HCT116 (cell line): ENCODE measurements at regions not wholly inside any gene's neighbourhood (a gene's known extent, or its start where the extent isn't known, plus 50 kb on each side); places are given as distances from the start of the nearest gene placed in this dataset.

Source experiments
- ATAC-seq: fragments of 200-7000 bp; cut with Tn5 transposase; 2 replicates; pipeline ENCODE4 v1.9.1; 2020; ENCODE audit warnings: mild to moderate bottlenecking, moderate library complexity
- BruUV-seq: library from RNA; stranded (reverse); fragments of 400-500 nt; replicated peaks from 2 replicates; lab custom pipeline; 2021; lab: Mats Ljungman, UMichigan
- CTCF ChIA-PET: fragments of 300-600 bp; sonication (Branson Sonifier 250); formaldehyde crosslinking; loops from one replicate; lab custom pipeline; 2021; ENCODE audit warnings: antibody characterized with exemption; lab: Charles Lee
- POLR2A ChIA-PET: fragments of 300-600, 350-600 bp; sonication (Branson Sonifier 250); formaldehyde crosslinking; loops from one replicate; lab custom pipeline; 2021; ENCODE audit warnings: antibody characterized with exemption; lab: Charles Lee
- RAD21 ChIA-PET, 2 experiments: fragments of 300-600 bp; sonication (Branson Sonifier 250); formaldehyde crosslinking; loops; one replicate each; lab custom pipeline; 2023; ENCODE audit warnings: low total read pairs in 2 of 2; ENCODE audit not compliant: uncharacterized antibody in 2 of 2, unreplicated experiment in 2 of 2, low non-redundant PET in 1 of 2; lab: Charles Lee
- DNase-seq: peaks from one replicate; pipeline ENCODE4 v3.0.0-alpha.2; 2010; ENCODE audit warnings: low read depth, low spot score
- H2AFZ ChIP-seq: fragments of 200-600 bp; shearing (Covaris generic), sonication (generic); 2 replicates; pipeline ENCODE4 v1.6.1; 2017; ENCODE audit warnings: low read depth, mixed run types, mixed read lengths, antibody characterized with exemption, low read length; ENCODE audit not compliant: poor library complexity, severe bottlenecking
- H3K27ac ChIP-seq: 2 replicates; pipeline ENCODE4 v1.5.1; 2012; ENCODE audit warnings: low read depth, low read length
- H3K27me3 ChIP-seq: fragments of 200-600 bp; sonication (generic); 2 replicates; pipeline ENCODE4 v1.6.1; 2016; ENCODE audit warnings: mixed run types, low read length, mixed read lengths; ENCODE audit not compliant: insufficient read depth
- H3K36me3 ChIP-seq, 2 experiments: fragments of 200-500 bp in 1 of 2; fragments of 200-600 bp in 1 of 2; sonication (Bioruptor generic) in 1 of 2; sonication (generic) in 1 of 2; 2 replicates each; pipeline versions ENCODE4 v1.5.1 to v1.6.1; 2014 to 2016; ENCODE audit warnings: low read length in 2 of 2, inconsistent platforms in 1 of 2, mixed read lengths in 1 of 2, mixed run types in 1 of 2; ENCODE audit not compliant: insufficient read depth in 2 of 2, control insufficient read depth in 1 of 2
- H3K4me1 ChIP-seq, 2 experiments: fragments of 200-600 bp in 1 of 2; sonication (generic) in 1 of 2; 2 replicates each; pipeline versions ENCODE4 v1.5.1 to v1.6.1; 2012 to 2017; ENCODE audit warnings: low read length in 2 of 2, inconsistent platforms in 1 of 2, mild to moderate bottlenecking in 1 of 2, mixed read lengths in 1 of 2, mixed run types in 1 of 2, moderate library complexity in 1 of 2; ENCODE audit not compliant: insufficient read depth in 2 of 2, control insufficient read depth in 1 of 2
- H3K4me2 ChIP-seq: fragments of 200-600 bp; sonication (generic); 2 replicates; pipeline ENCODE4 v1.6.1; 2017; ENCODE audit warnings: mixed run types, low read length, mixed read lengths
- H3K4me3 ChIP-seq, 2 experiments: fragments of 200-600 bp in 1 of 2; sonication (generic) in 1 of 2; replicated peaks in 1 of 2; 2 replicates each; pipeline ENCODE4 v1.5.1; 2011 to 2016; ENCODE audit warnings: low read length in 2 of 2, control low read depth in 1 of 2, low read depth in 1 of 2, mild to moderate bottlenecking in 1 of 2, mixed read lengths in 1 of 2, mixed run types in 1 of 2
- H3K79me2 ChIP-seq: fragments of 200-600 bp; sonication (generic); 2 replicates; pipeline ENCODE4 v1.6.1; 2017; ENCODE audit warnings: mild to moderate bottlenecking, mixed run types, low read length, moderate library complexity, mixed read lengths; ENCODE audit not compliant: insufficient read depth
- H3K9ac ChIP-seq: fragments of 200-600 bp; sonication (generic); 2 replicates; pipeline ENCODE4 v1.6.1; 2016; ENCODE audit warnings: low read length, mixed read lengths
- H3K9me2 ChIP-seq: fragments of 200-600 bp; sonication (generic), shearing (Covaris generic); 2 replicates; pipeline ENCODE4 v1.6.1; 2017; ENCODE audit warnings: mixed run types, mild to moderate bottlenecking, moderate library complexity; ENCODE audit not compliant: insufficient read depth
- H3K9me3 ChIP-seq, 2 experiments: fragments of 200-500 bp in 1 of 2; fragments of 200-600 bp in 1 of 2; sonication (Bioruptor generic) in 1 of 2; sonication (generic) in 1 of 2; 2 replicates each; pipeline ENCODE4 v1.6.1; 2014 to 2017; ENCODE audit warnings: low read length in 2 of 2, mixed read lengths in 2 of 2, inconsistent platforms in 1 of 2, low read depth in 1 of 2, mild to moderate bottlenecking in 1 of 2, mixed run types in 1 of 2, moderate library complexity in 1 of 2; ENCODE audit not compliant: control insufficient read depth in 1 of 2, insufficient read depth in 1 of 2
- H4K20me1 ChIP-seq: fragments of 200-600 bp; sonication (generic), shearing (Covaris generic); 2 replicates; pipeline ENCODE4 v1.6.1; 2017; ENCODE audit warnings: mixed run types, mild to moderate bottlenecking, moderate library complexity; ENCODE audit not compliant: insufficient read depth
- EZH2 ChIP-seq: fragments of 200-600 bp; sonication (generic); IDR thresholded peaks from 2 replicates; pipeline ENCODE4 v1.6.1; 2017; ENCODE audit warnings: antibody characterized with exemption, mixed run types
- FOSL1 ChIP-seq: IDR thresholded peaks from 2 replicates; pipeline ENCODE4 v1.6.1; 2012; ENCODE audit warnings: low read depth
- JUND ChIP-seq: IDR thresholded peaks from 2 replicates; pipeline ENCODE4 v1.6.1; 2012
- POLR2A ChIP-seq: IDR thresholded peaks from 2 replicates; pipeline ENCODE4 v1.7.0; 2011; ENCODE audit warnings: borderline replicate concordance; ENCODE audit not compliant: insufficient read depth, insufficient read length; ENCODE audit errors: extremely low read depth
- POLR2AphosphoS5 ChIP-seq: IDR thresholded peaks from 2 replicates; pipeline ENCODE4 v1.6.1; 2011; ENCODE audit warnings: mild to moderate bottlenecking, low read depth, low read length, moderate library complexity
- RAD21 ChIP-seq: IDR thresholded peaks from 2 replicates; pipeline ENCODE4 v1.6.1; 2012; ENCODE audit warnings: low read depth, mild to moderate bottlenecking
- ZFX ChIP-seq: fragments of 450-650 bp; IDR thresholded peaks from 2 replicates; pipeline ENCODE4 v1.6.1; 2017
- intact Hi-C: fragments of 100-400 bp; cut with micrococcal nuclease; formaldehyde crosslinking; loops from 2 replicates; pipeline ENCODE4 v1.10.0; 2022
- TF ChIP-seq, protein P1 (sequence below): IDR thresholded peaks from 2 replicates; pipeline ENCODE4 v1.6.1; 2012; ENCODE audit warnings: low read depth
- TF ChIP-seq, protein P2 (sequence below): IDR thresholded peaks from 2 replicates; pipeline ENCODE4 v1.6.1; 2012

DNA sequence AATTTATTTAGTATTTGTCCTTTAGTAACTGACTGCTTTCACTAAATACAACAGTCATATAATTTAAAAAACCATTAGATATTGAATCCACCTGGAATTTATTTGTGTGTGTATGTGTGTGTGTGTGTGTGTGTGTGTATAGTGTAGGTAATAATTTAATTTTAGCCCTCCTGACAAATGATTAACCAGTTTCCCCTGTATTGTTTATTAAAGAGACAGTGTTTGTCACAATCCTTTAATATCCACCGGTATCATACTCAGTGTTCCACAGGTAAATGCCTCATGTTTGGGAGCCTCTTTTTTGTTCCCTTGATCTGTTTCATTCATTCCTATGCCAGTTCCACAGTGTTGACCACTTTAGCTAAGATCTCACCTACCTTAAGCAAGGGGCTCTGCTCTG lies 134.6 kb upstream of the IRX3 start:
- ChIA-PET RAD21 (no interaction called here), POLR2A (no interaction called here), CTCF (no interaction called here)
- DNase-seq (no peak), ATAC-seq (no peak)
- Histone ChIP-seq H3K4me2 (no peak overlapping the region), H3K9me3 (no peaks in the 10 kb centered on the region), H3K4me1 (peaks cover 3 to 13% of the 10 kb centered on the region in 2 experiments; a peak in 3 of 4 replicates), H3K27ac (no peak overlapping the region), H3K9ac (no peak overlapping the region), H3K4me3 (no peak overlapping the region), H3K9me2 (no peaks in the 10 kb centered on the region), H3K79me2 (no peaks in the 10 kb centered on the region), H4K20me1 (no peaks in the 10 kb centered on the region), H3K27me3 (0 out of 2 replicates have a peak, but pooled peaks cover 4% of the 10 kb centered on the region), H2AFZ (no peak overlapping the region), H3K36me3 (no peaks in the 10 kb centered on the region)
- intact Hi-C loops = no loop called here
- no TSS peak for BruUV-seq
- TF ChIP-seq, protein P1, sequence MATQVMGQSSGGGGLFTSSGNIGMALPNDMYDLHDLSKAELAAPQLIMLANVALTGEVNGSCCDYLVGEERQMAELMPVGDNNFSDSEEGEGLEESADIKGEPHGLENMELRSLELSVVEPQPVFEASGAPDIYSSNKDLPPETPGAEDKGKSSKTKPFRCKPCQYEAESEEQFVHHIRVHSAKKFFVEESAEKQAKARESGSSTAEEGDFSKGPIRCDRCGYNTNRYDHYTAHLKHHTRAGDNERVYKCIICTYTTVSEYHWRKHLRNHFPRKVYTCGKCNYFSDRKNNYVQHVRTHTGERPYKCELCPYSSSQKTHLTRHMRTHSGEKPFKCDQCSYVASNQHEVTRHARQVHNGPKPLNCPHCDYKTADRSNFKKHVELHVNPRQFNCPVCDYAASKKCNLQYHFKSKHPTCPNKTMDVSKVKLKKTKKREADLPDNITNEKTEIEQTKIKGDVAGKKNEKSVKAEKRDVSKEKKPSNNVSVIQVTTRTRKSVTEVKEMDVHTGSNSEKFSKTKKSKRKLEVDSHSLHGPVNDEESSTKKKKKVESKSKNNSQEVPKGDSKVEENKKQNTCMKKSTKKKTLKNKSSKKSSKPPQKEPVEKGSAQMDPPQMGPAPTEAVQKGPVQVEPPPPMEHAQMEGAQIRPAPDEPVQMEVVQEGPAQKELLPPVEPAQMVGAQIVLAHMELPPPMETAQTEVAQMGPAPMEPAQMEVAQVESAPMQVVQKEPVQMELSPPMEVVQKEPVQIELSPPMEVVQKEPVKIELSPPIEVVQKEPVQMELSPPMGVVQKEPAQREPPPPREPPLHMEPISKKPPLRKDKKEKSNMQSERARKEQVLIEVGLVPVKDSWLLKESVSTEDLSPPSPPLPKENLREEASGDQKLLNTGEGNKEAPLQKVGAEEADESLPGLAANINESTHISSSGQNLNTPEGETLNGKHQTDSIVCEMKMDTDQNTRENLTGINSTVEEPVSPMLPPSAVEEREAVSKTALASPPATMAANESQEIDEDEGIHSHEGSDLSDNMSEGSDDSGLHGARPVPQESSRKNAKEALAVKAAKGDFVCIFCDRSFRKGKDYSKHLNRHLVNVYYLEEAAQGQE = no peak
- TF ChIP-seq, protein P2, sequence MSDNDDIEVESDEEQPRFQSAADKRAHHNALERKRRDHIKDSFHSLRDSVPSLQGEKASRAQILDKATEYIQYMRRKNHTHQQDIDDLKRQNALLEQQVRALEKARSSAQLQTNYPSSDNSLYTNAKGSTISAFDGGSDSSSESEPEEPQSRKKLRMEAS = no peak
- TF ChIP-seq ZFX (no peak), POLR2AphosphoS5 (no peak), JUND (no peak), FOSL1 (no peak), EZH2 (no peak), RAD21 (no peak), POLR2A (no peak)
